Endothelial cell of umbilical vein (primary cell): ENCODE measurements at regions not wholly inside any gene's neighbourhood (a gene's known extent, or its start where the extent isn't known, plus 50 kb on each side); places are given as distances from the start of the nearest gene placed in this dataset.

ENCODE experiments used
- BruUV-seq: library from RNA; stranded (reverse); fragments of 400-500 nt; replicated peaks from 2 replicates; lab custom pipeline; 2021; lab: Mats Ljungman, UMichigan
- CTCF ChIA-PET: fragments of 300-600, 350-600 bp; sonication (Branson Sonifier 250); formaldehyde crosslinking; loops from one replicate; lab custom pipeline; 2021; ENCODE audit warnings: antibody characterized with exemption, inconsistent platforms; lab: Charles Lee
- POLR2A ChIA-PET: fragments of 300-600, 350-600 bp; sonication (Branson Sonifier 250); formaldehyde crosslinking; loops from one replicate; lab custom pipeline; 2021; ENCODE audit warnings: antibody characterized with exemption, inconsistent platforms; lab: Charles Lee
- DNase-seq: peaks from one replicate; pipeline ENCODE4 v3.0.0-alpha.2; 2011; ENCODE audit warnings: low read depth, low spot score
- FAIRE-seq: peaks from 2 replicates; lab custom pipeline; 2011; peaks lifted over from hg19 to GRCh38; lab: Jason Lieb, UNC
- H2AFZ ChIP-seq: 2 replicates; pipeline ENCODE4 v1.6.0; 2012; ENCODE audit warnings: low read depth, low read length, control low read depth, inconsistent platforms
- H3K27ac ChIP-seq: 2 replicates; pipeline ENCODE4 v1.5.1; 2011; ENCODE audit warnings: low read depth, mild to moderate bottlenecking, control low read depth, low read length, moderate library complexity; ENCODE audit not compliant: insufficient read depth
- H3K27me3 ChIP-seq, 2 experiments: 2 replicates each; pipeline versions ENCODE4 v1.6.0 to v1.6.1; 2011; ENCODE audit warnings: low read length in 2 of 2, mixed read lengths in 1 of 2; ENCODE audit not compliant: control insufficient read depth in 2 of 2, insufficient read depth in 2 of 2
- H3K36me3 ChIP-seq, 2 experiments: 2 replicates in 1 of 2; 3 replicates in 1 of 2; pipeline ENCODE4 v1.5.1; 2011; ENCODE audit warnings: low read length in 2 of 2, mild to moderate bottlenecking in 1 of 2, moderate library complexity in 1 of 2; ENCODE audit not compliant: control insufficient read depth in 2 of 2, insufficient read depth in 2 of 2; ENCODE audit errors: extremely low read depth in 1 of 2
- H3K4me1 ChIP-seq: 3 replicates; pipeline ENCODE4 v1.5.1; 2011; ENCODE audit warnings: mild to moderate bottlenecking, low read length; ENCODE audit not compliant: control insufficient read depth, insufficient read depth; ENCODE audit errors: extremely low read depth
- H3K4me2 ChIP-seq: 2 replicates; pipeline ENCODE4 v1.6.1; 2011; ENCODE audit warnings: low read length, control low read depth, mixed read lengths; ENCODE audit not compliant: insufficient read depth
- H3K4me3 ChIP-seq, 3 experiments: fragments of 200-600 bp in 1 of 3; sonication (generic), shearing (Covaris generic) in 1 of 3; replicated peaks in 1 of 3; 2 replicates each; pipeline ENCODE4 v1.5.1; 2011 to 2016; ENCODE audit warnings: control low read depth in 3 of 3, low read length in 3 of 3, mild to moderate bottlenecking in 2 of 3, inconsistent platforms in 1 of 3, low read depth in 1 of 3, moderate library complexity in 1 of 3; ENCODE audit not compliant: insufficient read depth in 1 of 3
- H3K79me2 ChIP-seq: 2 replicates; pipeline ENCODE4 v1.6.0; 2012; ENCODE audit warnings: low read length, inconsistent platforms; ENCODE audit not compliant: control insufficient read depth, insufficient read depth
- H3K9ac ChIP-seq: replicated peaks from 2 replicates; pipeline ENCODE3; 2011; ENCODE audit warnings: low read length, control low read depth; ENCODE audit not compliant: insufficient read depth; ENCODE audit errors: extremely low read depth
- H3K9me1 ChIP-seq: replicated peaks from 3 replicates; pipeline ENCODE4 v1.6.0; 2011; ENCODE audit warnings: mild to moderate bottlenecking, low read length; ENCODE audit not compliant: control insufficient read depth, insufficient read depth; ENCODE audit errors: extremely low read depth
- H3K9me3 ChIP-seq: replicated peaks from 2 replicates; pipeline ENCODE4 v1.5.1; 2012; ENCODE audit warnings: low read length, inconsistent platforms; ENCODE audit not compliant: control insufficient read depth, insufficient read depth
- H4K20me1 ChIP-seq: replicated peaks from 2 replicates; pipeline ENCODE3; 2011; ENCODE audit warnings: mild to moderate bottlenecking, low read length; ENCODE audit not compliant: control insufficient read depth, insufficient read depth; ENCODE audit errors: extremely low read depth
- EZH2 ChIP-seq: IDR thresholded peaks from 2 replicates; pipeline ENCODE4 v1.6.1; 2012; ENCODE audit warnings: borderline replicate concordance, low read depth, mild to moderate bottlenecking, moderate library complexity, low read length, inconsistent platforms; ENCODE audit not compliant: severe bottlenecking
- FOS ChIP-seq: IDR thresholded peaks from 2 replicates; pipeline ENCODE4 v1.6.1; 2011; ENCODE audit warnings: mild to moderate bottlenecking, low read length, moderate library complexity, borderline replicate concordance; ENCODE audit not compliant: insufficient read depth
- GATA2 ChIP-seq: IDR thresholded peaks from 2 replicates; pipeline ENCODE4 v1.7.0; 2011; ENCODE audit warnings: low read depth, mild to moderate bottlenecking, moderate library complexity, mixed read lengths, low read length; ENCODE audit not compliant: insufficient read length, insufficient read depth
- JUN ChIP-seq: IDR thresholded peaks from 2 replicates; pipeline ENCODE4 v1.6.1; 2011; ENCODE audit warnings: borderline replicate concordance, low read depth; ENCODE audit not compliant: insufficient read length, insufficient read depth
- MYC ChIP-seq: IDR thresholded peaks from one replicate; pipeline ENCODE4 v1.6.1; 2011; ENCODE audit warnings: mild to moderate bottlenecking, low read depth, low read length
- POLR2A ChIP-seq: IDR thresholded peaks from 2 replicates; pipeline ENCODE4 v1.6.1; 2012; ENCODE audit warnings: low read depth, mild to moderate bottlenecking, control low read depth, low read length
- POLR2AphosphoS5 ChIP-seq: IDR thresholded peaks from 2 replicates; pipeline ENCODE4 v1.6.1; 2012; ENCODE audit warnings: low read depth, mild to moderate bottlenecking, control low read depth, low read length, moderate library complexity; ENCODE audit not compliant: insufficient read depth
- dilution Hi-C: fragments of 300-500 bp; cut with MboI; formaldehyde crosslinking; loops from one replicate; pipeline ENCODE4 v1.15.0; 2019; ENCODE audit warnings: low sequenced_read_pairs; ENCODE audit not compliant: extremely low pct_ligation_motif_present
- intact Hi-C: fragments of 100-400 bp; cut with micrococcal nuclease; formaldehyde crosslinking; loops from one replicate; pipeline ENCODE4 v1.10.0; 2022
- TF ChIP-seq, protein P1 (sequence below), 2 donors: IDR thresholded peaks; 1 replicate in 1 of 2; 2 replicates in 1 of 2; pipeline ENCODE4 v1.5.1; 2011; ENCODE audit warnings: low read length in 2 of 2, mild to moderate bottlenecking in 2 of 2, moderate library complexity in 2 of 2, control low read depth in 1 of 2, inconsistent platforms in 1 of 2, low read depth in 1 of 2; ENCODE audit not compliant: insufficient read depth in 1 of 2; ENCODE audit errors: extremely low read depth in 1 of 2
- TF ChIP-seq, protein P2 (sequence below): IDR thresholded peaks from 2 replicates; pipeline ENCODE4 v1.6.1; 2011; ENCODE audit not compliant: insufficient read depth, insufficient read length

DNA sequence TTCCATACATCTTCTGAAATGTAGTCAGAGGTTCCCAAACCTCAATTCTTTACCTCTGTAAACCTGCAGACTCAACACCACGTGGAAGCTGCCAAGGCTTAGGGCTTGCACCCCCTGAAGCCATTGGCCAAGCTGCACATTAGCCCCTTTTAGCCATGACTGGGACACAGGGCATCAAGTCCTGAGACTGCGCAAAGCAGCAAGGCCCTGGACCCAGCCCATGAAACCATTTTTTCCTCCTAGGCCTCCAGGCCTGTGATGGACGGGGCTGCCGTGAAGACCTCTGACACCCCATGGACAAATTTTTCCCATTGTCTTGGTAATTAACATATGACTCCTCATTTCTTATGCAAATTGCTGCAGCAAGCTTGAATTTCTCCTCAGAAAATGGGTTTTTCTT lies 727.8 kb downstream of the C6orf118 start:
- Histone ChIP-seq H3K27ac (no peak overlapping the region), H3K4me1 (no peaks in the 10 kb centered on the region), H3K4me2 (no peak overlapping the region), H3K79me2 (no peaks in the 10 kb centered on the region), H3K4me3 (no peak overlapping the region), H4K20me1 (no peaks in the 10 kb centered on the region), H3K36me3 (no peaks in the 10 kb centered on the region), H2AFZ (no peak overlapping the region), H3K27me3 (no peaks in the 10 kb centered on the region), H3K9ac (no peak overlapping the region), H3K9me1 (no peaks in the 10 kb centered on the region), H3K9me3 (no peaks in the 10 kb centered on the region)
- TF ChIP-seq GATA2 (no peak), JUN (no peak), POLR2AphosphoS5 (no peak), POLR2A (no peak), EZH2 (no peak), MYC (no peak), FOS (no peak)
- TF ChIP-seq, protein P1, sequence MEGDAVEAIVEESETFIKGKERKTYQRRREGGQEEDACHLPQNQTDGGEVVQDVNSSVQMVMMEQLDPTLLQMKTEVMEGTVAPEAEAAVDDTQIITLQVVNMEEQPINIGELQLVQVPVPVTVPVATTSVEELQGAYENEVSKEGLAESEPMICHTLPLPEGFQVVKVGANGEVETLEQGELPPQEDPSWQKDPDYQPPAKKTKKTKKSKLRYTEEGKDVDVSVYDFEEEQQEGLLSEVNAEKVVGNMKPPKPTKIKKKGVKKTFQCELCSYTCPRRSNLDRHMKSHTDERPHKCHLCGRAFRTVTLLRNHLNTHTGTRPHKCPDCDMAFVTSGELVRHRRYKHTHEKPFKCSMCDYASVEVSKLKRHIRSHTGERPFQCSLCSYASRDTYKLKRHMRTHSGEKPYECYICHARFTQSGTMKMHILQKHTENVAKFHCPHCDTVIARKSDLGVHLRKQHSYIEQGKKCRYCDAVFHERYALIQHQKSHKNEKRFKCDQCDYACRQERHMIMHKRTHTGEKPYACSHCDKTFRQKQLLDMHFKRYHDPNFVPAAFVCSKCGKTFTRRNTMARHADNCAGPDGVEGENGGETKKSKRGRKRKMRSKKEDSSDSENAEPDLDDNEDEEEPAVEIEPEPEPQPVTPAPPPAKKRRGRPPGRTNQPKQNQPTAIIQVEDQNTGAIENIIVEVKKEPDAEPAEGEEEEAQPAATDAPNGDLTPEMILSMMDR (IDR thresholded peaks at IDR 0.05; ENCODE audit: extremely low read depth in 1 of 2, insufficient read depth in 1 of 2, low read depth in 1 of 2, low read length in 2 of 2): no peak
- TF ChIP-seq, protein P2, sequence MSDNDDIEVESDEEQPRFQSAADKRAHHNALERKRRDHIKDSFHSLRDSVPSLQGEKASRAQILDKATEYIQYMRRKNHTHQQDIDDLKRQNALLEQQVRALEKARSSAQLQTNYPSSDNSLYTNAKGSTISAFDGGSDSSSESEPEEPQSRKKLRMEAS: no peak
- DNase-seq: no peak
- POLR2A ChIA-PET: no interaction called here
- BruUV-seq: no TSS peak
- CTCF ChIA-PET: no interaction called here
- dilution Hi-C loops: no loop called here
- no peak for FAIRE-seq
- intact Hi-C loops: no loop called here
